Dendritic cell treated with granulocyte-macrophage colony-stimulating factor and Interleukin-4, amounts not matched to agents 40 ng/mL and 50 ng/mL, for 4 days (primary cell): ENCODE measurements at regions not wholly inside any gene's neighbourhood (a gene's known extent, or its start where the extent isn't known, plus 50 kb on each side); places are given as distances from the start of the nearest gene placed in this dataset.
"Not testable (repeated sequence)": the region's sequence is repeated elsewhere in the genome, so short reads cannot be mapped to it uniquely, and the experiment has no call there.

ENCODE experiments used
- H3K27ac Mint-ChIP-seq: one replicate; pipeline ENCODE4 v1.8.0; 2022; ENCODE audit warnings: mild to moderate bottlenecking, mixed read lengths
- H3K27me3 Mint-ChIP-seq: one replicate; pipeline ENCODE4 v1.8.0; 2022; ENCODE audit warnings: mild to moderate bottlenecking, mixed read lengths
- H3K36me3 Mint-ChIP-seq: one replicate; pipeline ENCODE4 v1.8.0; 2022; ENCODE audit warnings: low read depth, mixed read lengths
- H3K4me1 Mint-ChIP-seq: one replicate; pipeline ENCODE4 v1.8.0; 2022; ENCODE audit warnings: low read depth, mixed read lengths
- H3K4me3 Mint-ChIP-seq: one replicate; pipeline ENCODE4 v1.8.0; 2022; ENCODE audit warnings: mild to moderate bottlenecking, moderate library complexity, mixed read lengths
- H3K9me3 Mint-ChIP-seq: one replicate; pipeline ENCODE4 v1.8.0; 2022; ENCODE audit warnings: mixed read lengths
- intact Hi-C: fragments of 100-400 bp; cut with micrococcal nuclease; formaldehyde crosslinking; loops from one replicate; pipeline ENCODE4 v1.15.0; 2022

DNA sequence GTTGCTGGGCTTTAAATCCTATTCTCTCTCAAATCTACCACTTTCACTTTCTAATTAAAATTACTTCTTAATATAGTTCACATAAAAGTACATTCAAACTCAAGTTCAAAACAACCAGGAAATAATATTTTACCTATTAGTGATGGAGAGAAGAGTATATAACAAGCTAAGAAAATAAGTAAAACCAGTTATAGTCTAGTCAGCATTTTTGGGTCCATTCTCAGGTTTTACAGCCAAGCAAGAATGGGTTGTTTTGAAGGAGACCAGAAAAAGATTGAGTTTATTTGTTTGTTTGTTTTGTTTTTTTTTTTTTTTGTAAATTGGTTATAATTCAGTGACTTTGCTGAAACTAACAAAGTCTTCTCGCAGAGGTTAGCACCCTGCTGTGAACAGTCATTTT is 106.3 kb upstream of the PTPRZ1 start:
- H3K4me3 Mint-ChIP-seq = no peak overlapping the region
- H3K27me3 Mint-ChIP-seq = no peaks in the 10 kb centered on the region
- H3K9me3 Mint-ChIP-seq = no peaks in the 10 kb centered on the region
- H3K4me1 Mint-ChIP-seq = no peaks in the 10 kb centered on the region
- H3K36me3 Mint-ChIP-seq = no peaks in the 10 kb centered on the region
- intact Hi-C loops = no loop called here
- no peak overlapping the region for H3K27ac Mint-ChIP-seq

DNA sequence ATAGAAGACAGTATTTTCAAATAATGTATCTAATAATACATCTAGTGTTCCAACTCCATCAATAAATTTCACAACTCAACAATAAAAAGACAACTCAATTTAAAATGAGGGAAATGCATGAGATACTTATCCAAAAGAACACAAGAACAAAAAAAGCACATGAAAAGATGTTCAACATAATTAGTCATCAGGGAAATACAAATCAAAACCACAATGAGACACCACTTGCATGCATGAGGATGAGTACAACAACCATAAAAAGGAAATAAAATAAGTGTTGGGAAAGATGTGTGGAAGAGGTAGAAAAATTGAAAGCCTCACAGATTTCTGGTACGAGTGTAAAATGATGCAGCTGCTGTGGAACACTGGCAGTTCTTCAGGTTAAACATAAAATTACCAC is 111.6 kb upstream of the PTPRZ1 start:
- intact Hi-C loops = no loop called here
- Mint-ChIP-seq H3K4me1 (no peaks in the 10 kb centered on the region), H3K36me3 (no peaks in the 10 kb centered on the region), H3K9me3 (no peaks in the 10 kb centered on the region), H3K4me3 (no peak overlapping the region), H3K27ac (no peak overlapping the region), H3K27me3 (no peaks in the 10 kb centered on the region)

GRCh38 chr7:121755818-121756552 is 117.0 kb upstream of the PTPRZ1 start:
- no peaks in the 10 kb centered on the region for H3K9me3 Mint-ChIP-seq
- H3K36me3 Mint-ChIP-seq = no peaks in the 10 kb centered on the region
- no peak overlapping the region for H3K4me3 Mint-ChIP-seq
- H3K4me1 Mint-ChIP-seq = no peaks in the 10 kb centered on the region
- H3K27me3 Mint-ChIP-seq = no peaks in the 10 kb centered on the region
- H3K27ac Mint-ChIP-seq = no peak overlapping the region
- intact Hi-C loops = no loop called here

- H3K4me1 Mint-ChIP-seq = no peaks in the 10 kb centered on the region
- H3K27me3 Mint-ChIP-seq = no peaks in the 10 kb centered on the region
- H3K36me3 Mint-ChIP-seq = no peaks in the 10 kb centered on the region
- no peaks in the 10 kb centered on the region for H3K9me3 Mint-ChIP-seq
- intact Hi-C loops = no loop called here
- H3K4me3 Mint-ChIP-seq = no peak overlapping the region
- H3K27ac Mint-ChIP-seq = no peak overlapping the region
Measured at GRCh38 chr7:121755286-121755685, 117.7 kb upstream of the PTPRZ1 start.

DNA sequence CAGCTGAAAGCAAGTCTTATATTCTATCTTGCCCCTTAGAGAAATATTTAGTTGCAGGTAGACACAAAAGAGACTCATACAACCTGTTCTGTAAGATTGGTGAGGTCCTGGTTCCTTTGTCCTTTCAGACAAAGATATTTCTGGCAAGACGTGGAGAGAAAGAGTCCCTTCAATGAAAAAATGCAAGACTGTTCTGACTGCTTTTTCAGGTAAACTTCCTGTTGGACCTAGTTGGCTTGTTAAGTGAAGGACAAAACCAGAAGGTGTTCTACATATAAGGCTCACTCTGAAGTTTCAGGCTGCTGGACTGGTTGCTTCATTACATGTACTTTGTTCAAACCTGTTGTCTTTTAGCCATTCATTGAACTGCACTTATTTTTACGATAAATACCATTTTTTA is 119.0 kb upstream of the PTPRZ1 start:
- Mint-ChIP-seq H3K36me3 (no peaks in the 10 kb centered on the region), H3K4me3 (no peak overlapping the region), H3K27ac (no peak overlapping the region), H3K4me1 (no peaks in the 10 kb centered on the region), H3K27me3 (no peaks in the 10 kb centered on the region), H3K9me3 (no peaks in the 10 kb centered on the region)
- intact Hi-C loops = no loop called here

DNA sequence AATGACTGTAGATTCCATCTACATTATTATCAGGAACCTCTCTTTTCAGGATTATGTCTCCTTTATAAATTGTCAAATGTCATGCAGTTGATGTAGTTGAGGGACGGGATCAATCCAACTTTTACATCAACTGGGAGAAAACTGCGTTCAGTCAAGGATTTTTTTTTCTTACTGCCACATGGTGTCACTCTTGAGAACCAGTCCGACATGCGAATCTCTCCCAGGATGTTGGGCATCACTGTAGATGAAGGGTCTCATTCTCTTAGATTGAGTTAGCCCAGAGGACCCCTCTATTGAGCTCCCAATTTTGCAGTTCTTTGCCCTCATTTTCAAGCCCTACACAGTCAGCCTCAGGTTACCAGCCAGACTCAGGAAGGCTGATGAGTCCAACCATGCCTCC is 120.3 kb upstream of the PTPRZ1 start:
- H3K4me3 Mint-ChIP-seq = no peak overlapping the region
- intact Hi-C loops = no loop called here
- no peak overlapping the region for H3K27ac Mint-ChIP-seq
- no peaks in the 10 kb centered on the region for H3K4me1 Mint-ChIP-seq
- no peaks in the 10 kb centered on the region for H3K27me3 Mint-ChIP-seq
- no peaks in the 10 kb centered on the region for H3K9me3 Mint-ChIP-seq
- H3K36me3 Mint-ChIP-seq = no peaks in the 10 kb centered on the region

- intact Hi-C loops = no loop called here
- no peak overlapping the region for H3K4me3 Mint-ChIP-seq
- H3K36me3 Mint-ChIP-seq = no peaks in the 10 kb centered on the region
- no peak overlapping the region for H3K27ac Mint-ChIP-seq
- no peaks in the 10 kb centered on the region for H3K4me1 Mint-ChIP-seq
- H3K9me3 Mint-ChIP-seq = no peaks in the 10 kb centered on the region
- no peaks in the 10 kb centered on the region for H3K27me3 Mint-ChIP-seq
Measured at GRCh38 chr7:121748546-121748945, 124.4 kb upstream of the PTPRZ1 start.

DNA sequence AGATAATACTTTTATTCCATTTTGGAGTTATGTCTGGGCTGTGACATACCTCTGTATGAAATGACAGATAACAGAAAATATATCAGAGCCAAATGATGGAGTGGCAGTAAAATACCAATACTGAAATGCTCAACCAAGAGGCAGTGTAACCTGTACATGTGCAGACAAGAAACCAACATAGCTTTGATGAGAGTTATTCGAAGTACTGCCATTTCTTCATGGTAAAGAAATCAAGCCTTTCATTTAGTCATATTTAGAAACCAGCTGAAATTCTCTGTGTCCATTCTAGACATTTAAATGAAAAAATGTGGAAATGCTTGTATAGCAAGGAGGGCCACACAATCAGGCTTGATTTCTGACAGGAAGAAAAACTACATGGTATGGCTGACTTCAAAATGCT is 127.1 kb upstream of the PTPRZ1 start:
- Mint-ChIP-seq H3K9me3 (no peaks in the 10 kb centered on the region), H3K36me3 (no peaks in the 10 kb centered on the region), H3K4me1 (no peaks in the 10 kb centered on the region), H3K27me3 (no peaks in the 10 kb centered on the region), H3K27ac (no peak overlapping the region), H3K4me3 (no peak overlapping the region)
- intact Hi-C loops = no loop called here

GRCh38 chr7:121744877-121745276 is 128.1 kb upstream of the PTPRZ1 start:
- Mint-ChIP-seq H3K9me3 (no peaks in the 10 kb centered on the region), H3K4me1 (no peaks in the 10 kb centered on the region), H3K4me3 (no peak overlapping the region), H3K27me3 (no peaks in the 10 kb centered on the region), H3K36me3 (no peaks in the 10 kb centered on the region), H3K27ac (no peak overlapping the region)
- intact Hi-C loops = no loop called here

- intact Hi-C loops = no loop called here
- Mint-ChIP-seq H3K27ac (no peak overlapping the region), H3K4me1 (no peaks in the 10 kb centered on the region), H3K36me3 (no peaks in the 10 kb centered on the region), H3K27me3 (no peaks in the 10 kb centered on the region), H3K9me3 (no peaks in the 10 kb centered on the region), H3K4me3 (no peak overlapping the region)
Measured at GRCh38 chr7:121744319-121744718, 128.6 kb upstream of the PTPRZ1 start.

DNA sequence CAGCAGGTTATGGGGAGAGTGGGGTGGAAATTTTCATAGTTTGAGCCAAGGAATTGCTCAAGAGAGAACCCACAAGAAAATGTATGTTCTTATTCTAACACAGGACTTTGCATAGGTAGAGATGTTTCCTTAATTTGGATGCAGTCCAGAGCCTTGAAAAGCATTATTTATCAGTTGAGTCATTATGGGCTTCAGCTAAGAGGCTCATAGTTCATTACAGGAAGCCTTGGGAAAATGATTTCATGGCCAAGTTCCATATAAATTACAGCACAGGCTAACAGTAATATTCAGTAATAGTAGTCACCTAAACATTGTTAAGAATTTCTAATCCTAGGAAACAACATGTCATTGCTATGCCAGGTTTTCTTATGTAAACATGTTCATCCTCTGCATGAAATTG is 131.1 kb upstream of the PTPRZ1 start:
- Mint-ChIP-seq H3K9me3 (no peaks in the 10 kb centered on the region), H3K27me3 (no peaks in the 10 kb centered on the region), H3K27ac (no peak overlapping the region), H3K4me3 (no peak overlapping the region), H3K36me3 (no peaks in the 10 kb centered on the region), H3K4me1 (no peaks in the 10 kb centered on the region)
- intact Hi-C loops = no loop called here

DNA sequence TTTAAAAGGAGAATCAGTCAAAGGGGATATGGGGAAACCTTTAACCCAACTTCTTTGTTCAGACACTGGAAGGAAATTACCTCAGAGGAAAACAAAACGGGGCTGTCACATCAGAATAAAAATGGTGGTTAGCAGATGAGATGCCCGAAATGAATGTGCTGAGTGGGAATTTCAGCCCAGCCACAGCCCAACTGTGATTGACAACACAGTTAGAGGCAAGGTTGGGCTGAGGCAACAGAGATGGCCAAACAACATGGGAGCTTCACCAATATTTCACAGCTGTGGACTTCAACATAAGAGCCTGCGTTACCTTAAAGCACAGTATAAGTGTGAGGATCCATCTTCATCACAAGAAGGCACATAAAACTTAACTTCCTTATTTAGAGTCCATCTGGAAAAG is 133.5 kb upstream of the PTPRZ1 start:
- Mint-ChIP-seq H3K4me1 (no peaks in the 10 kb centered on the region), H3K36me3 (no peaks in the 10 kb centered on the region), H3K4me3 (no peak overlapping the region), H3K27me3 (no peaks in the 10 kb centered on the region), H3K27ac (no peak overlapping the region), H3K9me3 (no peaks in the 10 kb centered on the region)
- intact Hi-C loops = no loop called here

DNA sequence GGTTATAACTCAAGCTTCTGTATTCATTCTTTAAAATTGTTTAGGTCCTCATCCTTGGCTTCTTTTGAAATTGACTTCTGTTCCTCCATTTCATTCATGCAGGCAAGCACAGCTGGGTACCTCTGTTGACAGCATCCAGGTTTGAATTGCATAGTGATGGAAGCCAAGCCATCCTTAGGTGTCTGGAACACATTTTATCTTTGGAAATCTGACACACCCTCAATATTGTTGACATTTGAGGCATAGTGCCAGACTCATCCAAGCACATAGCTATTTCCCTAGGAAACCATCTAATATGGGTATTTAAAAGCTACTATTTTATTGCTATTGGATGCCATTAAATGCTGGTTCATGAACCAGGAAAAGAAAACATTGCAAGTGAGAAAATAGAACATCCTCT is 142.1 kb upstream of the PTPRZ1 start:
- no peaks in the 10 kb centered on the region for H3K36me3 Mint-ChIP-seq
- H3K4me1 Mint-ChIP-seq = no peaks in the 10 kb centered on the region
- peaks cover 33% of the 10 kb centered on the region for H3K9me3 Mint-ChIP-seq
- H3K27ac Mint-ChIP-seq = no peak overlapping the region
- intact Hi-C loops = no loop called here
- H3K4me3 Mint-ChIP-seq = no peak overlapping the region
- no peaks in the 10 kb centered on the region for H3K27me3 Mint-ChIP-seq

- H3K36me3 Mint-ChIP-seq = no peaks in the 10 kb centered on the region
- H3K4me1 Mint-ChIP-seq = no peaks in the 10 kb centered on the region
- intact Hi-C loops = no loop called here
- H3K27ac Mint-ChIP-seq = no peak overlapping the region
- no peak overlapping the region for H3K4me3 Mint-ChIP-seq
- H3K9me3 Mint-ChIP-seq = peaks cover 29% of the 10 kb centered on the region
- no peaks in the 10 kb centered on the region for H3K27me3 Mint-ChIP-seq
Measured at GRCh38 chr7:121714559-121715303, 158.2 kb upstream of the PTPRZ1 start.

GRCh38 chr7:121712961-121713360 is 160.0 kb upstream of the PTPRZ1 start:
- H3K4me1 Mint-ChIP-seq, H3K27me3 Mint-ChIP-seq, H3K36me3 Mint-ChIP-seq, intact Hi-C loops, H3K4me3 Mint-ChIP-seq, H3K27ac Mint-ChIP-seq: not testable (repeated sequence)
- peaks cover 36% of the 10 kb centered on the region for H3K9me3 Mint-ChIP-seq
